Peyer's patch (tissue), 4 donors: ENCODE measurements at regions not wholly inside any gene's neighbourhood (a gene's known extent, or its start where the extent isn't known, plus 50 kb on each side); places are given as distances from the start of the nearest gene placed in this dataset.

Source experiments
- CTCF ChIP-seq, 6 experiments: fragments of 450-650 bp in 4 of 6; fragments of 200-600 bp in 2 of 6; sonication (generic) in 1 of 6; IDR thresholded peaks; one replicate each; pipeline ENCODE4 v1.5.1; 2017 to 2019; ENCODE audit warnings: antibody characterized with exemption in 6 of 6, mild to moderate bottlenecking in 3 of 6, moderate library complexity in 1 of 6
- POLR2A ChIP-seq, 2 donors: fragments of 450-650 bp; IDR thresholded peaks; one replicate each; pipeline ENCODE4 v1.5.1; 2017; ENCODE audit warnings: antibody characterized with exemption in 2 of 2, mild to moderate bottlenecking in 2 of 2, moderate library complexity in 2 of 2

GRCh38 chr20:48349656-48350055 lies 478.1 kb downstream of the PREX1 start:
- TF ChIP-seq CTCF (IDR thresholded peaks at IDR 0.05): no peak
- no peak for TF ChIP-seq POLR2A (IDR thresholded peaks at IDR 0.05)
